ENCODE measurements at regions not wholly inside any gene's neighbourhood (a gene's known extent, or its start where the extent isn't known, plus 50 kb on each side); places are given as distances from the start of the nearest gene placed in this dataset.

- no peak overlapping the region for H2BK20ac ChIP-seq (ENCODE audit: low read depth, low read length, poor library complexity, severe bottlenecking)
- no peaks in the 10 kb centered on the region; the same call in 1 of the 2 replicates for H3K27me3 Mint-ChIP-seq (ENCODE audit: low read depth)
- H2BK12ac ChIP-seq (ENCODE audit: insufficient read length, low read depth, low read length): no peak overlapping the region
- no peaks in the 10 kb centered on the region for H3K9me3 ChIP-seq (ENCODE audit: control insufficient read depth, low read depth, low read length)
- no peaks in the 10 kb centered on the region for H3K79me2 ChIP-seq (ENCODE audit: insufficient read depth, low read length)
- H3K36me3 Mint-ChIP-seq (ENCODE audit: insufficient read depth in 1 of 3, low read depth in 3 of 3): no peaks in the 10 kb centered on the region
- H2AFZ ChIP-seq (ENCODE audit: low read length): no peak overlapping the region
- H3K14ac ChIP-seq (ENCODE audit: insufficient read depth, low read length): no peak overlapping the region
- no peak overlapping the region for H3K4ac ChIP-seq (ENCODE audit: low read depth, low read length)
- H4K20me1 ChIP-seq (ENCODE audit: control insufficient read depth, insufficient read depth, insufficient read length): no peaks in the 10 kb centered on the region
- H3T11ph ChIP-seq (ENCODE audit: low read length): no peak overlapping the region
- no peak overlapping the region for H4K5ac ChIP-seq (ENCODE audit: insufficient read length, low read depth, low read length)
- H3K9me3 Mint-ChIP-seq: no peaks in the 10 kb centered on the region
- no peak overlapping the region for H2BK15ac ChIP-seq (ENCODE audit: low read depth, low read length)
- H3K27ac Mint-ChIP-seq: no peak overlapping the region
- no peak overlapping the region for H4K8ac ChIP-seq (replicated peaks; ENCODE audit: insufficient read length, low read depth, low read length)
- H3K27me3 ChIP-seq (ENCODE audit: insufficient read depth, low read length): no peaks in the 10 kb centered on the region
- no peak overlapping the region for H3K9ac ChIP-seq (ENCODE audit: extremely low read depth, insufficient read length, low read length)
- no peak overlapping the region for H3K56ac ChIP-seq (ENCODE audit: insufficient read length, low read depth, low read length)
- H3K4me3 Mint-ChIP-seq: no peak overlapping the region
- no peak for TF ChIP-seq CTCF (conservative IDR thresholded peaks at IDR 0.05)
- H2AK5ac ChIP-seq (ENCODE audit: insufficient read length, low read length): no peak overlapping the region
- H3K27ac ChIP-seq (ENCODE audit: insufficient read length, low read depth, low read length): no peak overlapping the region
- no peak overlapping the region for H2BK120ac ChIP-seq (ENCODE audit: low read depth, low read length, poor library complexity, severe bottlenecking)
- no peaks in the 10 kb centered on the region for H3K4me1 ChIP-seq (ENCODE audit: insufficient read depth, low read length)
- no peaks in the 10 kb centered on the region for H3K79me1 ChIP-seq (ENCODE audit: insufficient read depth, low read depth, low read length, poor library complexity, severe bottlenecking)
- H4K91ac ChIP-seq (ENCODE audit: insufficient read length, low read depth, low read length): no peak overlapping the region
- no peak overlapping the region for H3K18ac ChIP-seq (ENCODE audit: insufficient read length, low read depth, low read length)
- H3K23me2 ChIP-seq (ENCODE audit: insufficient read length, low read depth, low read length, poor library complexity, severe bottlenecking): no peaks in the 10 kb centered on the region
- no peak overlapping the region for H3K4me2 ChIP-seq (ENCODE audit: insufficient read depth, insufficient read length, low read length)
- no peaks in the 10 kb centered on the region for H3K4me1 Mint-ChIP-seq
- WGBS (ENCODE audit: extremely low coverage, insufficient read length, low lambda C conversion rate): no CpG with 5 or more reads among the region's 1 CpG
- no peak overlapping the region for H2BK5ac ChIP-seq (ENCODE audit: insufficient read length, low read length)
- no peak for DNase-seq
- no peak overlapping the region for H3K23ac ChIP-seq (ENCODE audit: insufficient read length, low read depth, low read length)
Measured at GRCh38 chr9:87067426-87067825, 120.1 kb upstream of the GAS1 start.
